CD4-positive, alpha-beta T cell treated with Interleukin-21 for 1 hour (primary cell): ENCODE measurements at regions not wholly inside any gene's neighbourhood (a gene's known extent, or its start where the extent isn't known, plus 50 kb on each side); places are given as distances from the start of the nearest gene placed in this dataset.
"Not testable (repeated sequence)": the region's sequence is repeated elsewhere in the genome, so short reads cannot be mapped to it uniquely, and the experiment has no call there.

ENCODE experiments used
- DNase-seq: peaks from one replicate; pipeline ENCODE4 v3.0.0-alpha.2; 2020

DNA sequence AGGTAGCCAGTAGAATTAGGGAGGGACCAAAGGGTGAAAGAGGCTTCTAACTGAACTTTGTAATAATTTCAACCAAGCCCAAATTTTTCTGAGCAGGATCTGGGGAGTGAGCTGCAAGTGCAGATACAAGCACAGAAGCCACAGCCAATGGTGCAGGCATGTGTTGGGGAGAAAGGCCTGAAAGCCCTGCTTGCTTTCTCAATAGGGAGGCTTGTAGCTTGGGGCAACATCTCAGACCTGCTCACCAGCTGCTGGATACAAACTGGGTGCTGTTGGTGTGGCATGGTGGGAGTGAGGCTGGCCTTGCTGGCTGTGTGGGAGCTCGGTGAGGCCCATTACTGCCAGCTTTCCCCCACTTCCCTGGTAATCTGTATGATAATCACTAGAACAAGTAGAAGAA, 688.5 kb upstream of the SEMA3D start:
- no peak for DNase-seq

GRCh38 chr7:85866540-85866939, 679.7 kb upstream of the SEMA3D start:
- DNase-seq: no peak

- no peak for DNase-seq
These were observed 664.8 kb upstream of the SEMA3D start for GRCh38 chr7:85851571-85852193.

- no peak for DNase-seq
These were observed 663.5 kb upstream of the SEMA3D start for GRCh38 chr7:85850381-85850780.

DNA sequence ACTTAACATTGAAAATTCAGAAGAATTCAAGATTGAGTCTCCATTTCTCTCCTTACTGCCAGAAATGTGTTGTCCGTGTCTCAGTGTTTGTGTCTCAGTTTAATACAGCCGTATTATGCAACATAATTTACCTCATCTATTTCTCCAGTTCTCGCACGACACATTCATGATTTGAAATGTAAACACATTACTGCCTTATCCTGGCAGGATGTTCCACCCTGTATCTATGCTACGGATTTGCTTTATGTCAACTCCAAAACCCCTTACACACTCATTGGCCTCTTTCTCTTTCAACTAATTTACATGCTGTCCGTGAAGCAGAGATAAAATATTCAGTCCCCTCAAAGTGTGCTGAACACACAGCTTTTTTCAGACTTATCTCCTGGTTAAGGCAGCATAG, 653.7 kb upstream of the SEMA3D start:
- no peak for DNase-seq

DNA sequence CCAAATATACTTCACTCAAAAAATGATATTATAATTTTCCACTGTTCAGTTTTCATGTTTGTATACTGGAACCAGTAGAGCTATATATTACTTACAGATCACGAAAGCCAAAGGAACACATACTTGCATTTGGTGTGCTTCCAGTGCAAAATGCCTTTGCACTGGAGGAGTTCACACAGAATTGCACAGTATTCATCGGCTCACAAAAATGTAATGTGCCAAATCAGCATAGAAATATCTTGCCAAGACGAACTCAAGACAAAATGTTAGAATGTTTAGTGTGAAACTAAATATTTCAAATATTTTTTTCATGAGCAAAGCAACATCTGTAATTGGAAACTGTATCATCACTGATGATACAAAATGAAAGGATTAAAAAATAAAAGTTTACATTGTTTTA, 646.2 kb upstream of the SEMA3D start:
- no peak for DNase-seq

- DNase-seq: no peak
These were observed 644.1 kb upstream of the SEMA3D start for GRCh38 chr7:85830982-85831381.

DNA sequence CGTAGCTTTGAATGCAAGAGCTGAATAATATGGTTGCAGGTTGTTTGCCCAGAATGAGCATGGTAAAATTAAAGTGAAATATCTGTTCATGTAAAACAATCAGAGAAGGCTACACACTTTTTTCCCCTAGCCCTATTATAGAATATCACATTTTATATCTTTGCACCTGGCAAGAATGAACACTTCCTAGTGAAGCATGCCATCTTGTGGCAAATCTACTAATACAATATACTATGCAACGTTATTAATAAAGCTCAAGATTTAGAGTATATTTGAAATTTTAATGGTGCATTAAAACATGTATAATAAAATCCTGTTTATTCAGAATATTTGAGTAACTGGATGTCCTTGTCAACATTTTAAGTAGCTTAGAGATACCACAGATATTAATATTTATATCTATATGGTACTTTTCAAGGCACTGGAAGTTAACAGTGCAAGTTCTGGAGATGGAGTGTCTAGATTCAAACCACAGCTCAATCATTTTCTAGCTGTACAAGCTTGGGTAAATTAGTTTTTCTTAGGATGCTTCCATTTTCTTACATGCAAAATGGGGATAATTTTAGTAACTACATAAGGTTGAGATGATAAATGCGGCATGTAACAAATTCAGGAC, 643.1 kb upstream of the SEMA3D start:
- DNase-seq: no peak

GRCh38 chr7:85829176-85829575, 642.3 kb upstream of the SEMA3D start:
- DNase-seq: no peak

DNA sequence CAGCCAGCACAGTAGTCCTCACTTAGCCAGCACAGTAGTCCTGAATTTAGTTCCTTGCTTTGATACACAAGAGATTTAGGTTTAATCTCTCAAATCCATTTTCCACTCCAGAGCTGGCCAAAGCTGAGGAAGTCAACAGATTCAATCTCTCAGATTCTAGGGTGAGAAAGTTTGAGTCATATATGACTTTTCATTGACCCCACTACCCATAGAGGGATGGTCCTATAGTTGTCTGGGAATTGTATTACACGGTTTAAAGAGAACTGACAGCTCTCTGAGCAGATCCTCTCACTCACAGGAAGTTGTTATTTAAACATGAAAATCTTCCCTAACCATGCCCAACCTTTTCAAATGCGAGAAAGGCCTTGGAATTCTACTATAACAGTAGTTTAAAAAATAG, 641.8 kb upstream of the SEMA3D start:
- no peak for DNase-seq

GRCh38 chr7:85823396-85824080, 636.7 kb upstream of the SEMA3D start:
- no peak for DNase-seq

GRCh38 chr7:85821926-85822325, 635.1 kb upstream of the SEMA3D start:
- DNase-seq: no peak

- DNase-seq: no peak
These were observed 634.0 kb upstream of the SEMA3D start for GRCh38 chr7:85820702-85821443.

DNA sequence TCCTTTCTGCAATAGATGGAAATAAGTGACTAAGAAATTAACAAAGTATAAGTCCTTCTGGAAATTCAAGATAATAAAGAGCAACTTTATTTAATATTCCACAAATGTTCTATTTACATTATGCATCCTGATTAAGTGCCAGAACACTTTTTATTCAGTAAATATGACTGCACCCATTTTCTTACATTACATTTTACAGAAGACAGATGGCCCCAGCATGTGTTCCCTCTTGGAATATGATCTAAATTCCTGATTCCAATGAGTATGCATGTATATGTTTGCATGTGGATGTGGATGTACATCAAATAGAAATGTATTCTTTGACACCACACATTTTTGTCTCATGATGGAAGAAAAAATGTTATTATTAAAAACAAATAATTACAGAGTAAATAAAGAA, 628.7 kb upstream of the SEMA3D start:
- no peak for DNase-seq

DNA sequence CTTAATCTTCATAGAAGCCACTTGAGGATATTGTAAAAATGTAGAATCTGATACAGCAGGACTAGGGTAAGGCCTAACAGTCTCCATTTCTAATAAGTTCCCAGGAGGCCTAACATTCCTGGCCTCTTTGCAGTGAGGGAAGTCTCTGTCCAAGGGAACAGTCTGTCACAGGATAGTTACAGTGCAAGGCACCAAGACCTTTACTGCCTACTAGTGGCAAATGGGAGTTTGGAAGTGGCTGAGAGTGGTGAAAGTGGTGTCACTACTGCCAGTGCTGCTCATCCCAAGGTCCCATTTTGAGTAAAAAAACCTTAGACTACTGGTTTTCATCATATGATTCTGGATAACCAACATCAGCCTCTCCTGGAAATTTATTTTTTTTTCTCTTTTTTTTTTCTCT, 619.5 kb upstream of the SEMA3D start:
- no peak for DNase-seq

GRCh38 chr7:85805656-85806055, 618.8 kb upstream of the SEMA3D start:
- DNase-seq: no peak

DNA sequence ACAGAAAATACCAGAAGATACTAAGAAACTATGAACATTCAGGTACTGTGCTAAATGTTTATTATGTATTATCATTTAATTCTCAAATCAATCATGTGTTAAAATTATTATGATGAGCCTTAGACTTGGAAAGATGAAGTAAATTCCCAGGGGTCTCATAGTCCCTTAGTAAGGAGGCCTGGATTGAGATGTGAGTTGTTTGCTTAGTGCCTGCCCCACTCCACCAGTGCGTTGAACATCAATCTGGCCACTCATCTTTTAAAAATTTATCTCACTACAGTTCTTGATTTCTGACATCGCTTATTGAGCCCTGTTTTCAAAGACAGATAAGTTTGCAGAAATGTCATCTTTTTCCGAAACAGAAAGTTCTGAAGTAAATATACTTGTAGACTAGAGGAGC, 618.4 kb upstream of the SEMA3D start:
- no peak for DNase-seq

DNA sequence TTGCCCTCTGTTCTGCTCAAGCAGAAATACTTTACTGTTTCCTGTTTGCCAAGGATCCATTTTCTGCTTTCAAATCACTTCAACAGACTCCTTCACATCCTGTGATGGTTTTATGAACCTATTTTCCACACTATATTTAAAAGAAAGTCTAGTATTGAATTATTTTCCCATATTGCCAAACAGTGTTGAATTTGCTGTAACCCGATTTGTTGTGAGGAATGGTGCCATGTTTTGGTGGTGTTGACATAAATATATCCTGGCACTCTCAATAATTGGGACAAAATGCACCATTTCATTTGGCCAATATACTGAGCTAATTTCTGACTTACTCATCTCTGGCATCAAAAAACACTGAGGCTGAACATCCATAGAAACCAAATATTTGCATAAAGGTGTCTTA, 615.4 kb upstream of the SEMA3D start:
- no peak for DNase-seq

DNA sequence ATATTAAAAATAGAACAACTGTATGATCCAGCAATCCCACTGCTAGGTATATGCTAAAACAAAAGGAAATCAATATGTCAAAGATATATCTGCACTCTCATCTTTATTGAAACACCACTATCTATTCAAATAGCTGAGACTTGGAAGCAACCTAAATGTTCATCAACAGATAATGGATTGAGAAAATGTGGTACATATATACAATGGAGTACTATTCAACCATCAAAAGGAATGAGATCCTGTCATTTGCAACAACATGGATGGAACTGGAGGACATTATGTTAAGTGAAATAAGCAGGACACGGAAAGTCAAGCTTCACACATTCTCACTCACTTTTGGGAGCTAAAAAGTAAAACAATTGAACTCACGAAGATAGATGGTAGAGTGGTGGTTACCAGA, 610.1 kb upstream of the SEMA3D start:
- DNase-seq: no peak

- not testable (repeated sequence) for DNase-seq
These were observed 604.2 kb upstream of the SEMA3D start for GRCh38 chr7:85791098-85791497.

GRCh38 chr7:85781606-85782005, 594.8 kb upstream of the SEMA3D start:
- no peak for DNase-seq

DNA sequence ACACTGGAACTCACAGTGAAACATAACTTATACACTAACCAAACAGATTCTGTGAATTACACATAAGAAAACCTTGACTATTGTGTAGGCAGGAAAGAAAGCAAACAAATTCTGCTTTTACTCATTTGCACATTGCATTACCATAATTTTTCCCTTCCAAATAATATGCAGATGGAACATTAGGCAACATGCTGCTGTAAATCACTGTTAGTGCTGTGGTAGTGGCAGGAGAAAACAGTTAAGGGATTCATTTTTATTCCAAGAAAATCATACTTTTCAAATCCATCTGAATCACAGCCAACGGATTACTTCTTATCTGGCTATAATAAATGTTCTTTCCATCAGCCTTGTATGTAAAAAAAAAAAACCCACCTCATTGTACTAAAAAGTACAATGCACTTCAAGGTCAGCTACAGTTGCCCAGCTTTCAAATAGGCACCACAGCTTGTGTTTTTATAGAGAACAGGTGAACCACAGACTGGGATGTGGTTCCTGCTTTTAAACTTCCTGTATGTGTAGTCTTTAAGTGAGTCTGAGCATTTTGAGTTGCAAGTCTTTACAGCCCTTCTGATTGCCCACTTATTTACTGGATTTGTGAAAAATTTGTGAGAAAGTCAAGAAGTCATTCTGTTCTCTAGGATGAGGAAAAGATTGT, 590.0 kb upstream of the SEMA3D start:
- DNase-seq: no peak

DNA sequence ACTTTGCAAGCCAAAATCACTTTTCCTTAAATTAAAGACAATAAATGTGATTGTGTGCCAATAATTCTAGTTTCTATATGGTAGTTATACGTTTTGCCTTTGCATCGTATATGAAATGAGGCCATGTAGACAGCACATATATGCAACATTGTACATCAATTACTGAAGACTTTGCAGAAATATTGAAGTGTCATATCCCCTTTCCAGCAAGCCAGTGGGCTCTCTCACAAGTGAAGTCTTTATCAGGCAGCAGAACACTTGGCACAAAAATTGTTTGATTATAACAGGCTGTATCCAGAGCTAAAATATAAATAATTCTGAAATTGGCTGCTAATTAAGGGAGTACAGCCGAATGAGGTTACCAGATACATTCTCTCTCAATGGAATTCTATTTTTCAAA, 588.6 kb upstream of the SEMA3D start:
- no peak for DNase-seq
